Gastrocnemius medialis (tissue), 4 donors: ENCODE measurements at regions not wholly inside any gene's neighbourhood (a gene's known extent, or its start where the extent isn't known, plus 50 kb on each side); places are given as distances from the start of the nearest gene placed in this dataset.

Source experiments
- POLR2A ChIP-seq, 2 donors: fragments of 450-650 bp; IDR thresholded peaks; one replicate each; pipeline ENCODE4 v1.6.1; 2017; ENCODE audit warnings: antibody characterized with exemption in 2 of 2, mild to moderate bottlenecking in 2 of 2, moderate library complexity in 2 of 2
- TF ChIP-seq, protein P1 (sequence below), 5 experiments: fragments of 450-650 bp in 3 of 5; fragments of 200-600 bp in 2 of 5; sonication (generic) in 2 of 5; IDR thresholded peaks in 4 of 5; conservative IDR thresholded peaks in 1 of 5; 1 replicate in 4 of 5; 2 replicates in 1 of 5; pipeline ENCODE4 v1.5.1; 2016 to 2019; ENCODE audit warnings: antibody characterized with exemption in 5 of 5, mild to moderate bottlenecking in 3 of 5, moderate library complexity in 3 of 5

- no peak for TF ChIP-seq POLR2A (IDR thresholded peaks at IDR 0.05)
- TF ChIP-seq, protein P1, sequence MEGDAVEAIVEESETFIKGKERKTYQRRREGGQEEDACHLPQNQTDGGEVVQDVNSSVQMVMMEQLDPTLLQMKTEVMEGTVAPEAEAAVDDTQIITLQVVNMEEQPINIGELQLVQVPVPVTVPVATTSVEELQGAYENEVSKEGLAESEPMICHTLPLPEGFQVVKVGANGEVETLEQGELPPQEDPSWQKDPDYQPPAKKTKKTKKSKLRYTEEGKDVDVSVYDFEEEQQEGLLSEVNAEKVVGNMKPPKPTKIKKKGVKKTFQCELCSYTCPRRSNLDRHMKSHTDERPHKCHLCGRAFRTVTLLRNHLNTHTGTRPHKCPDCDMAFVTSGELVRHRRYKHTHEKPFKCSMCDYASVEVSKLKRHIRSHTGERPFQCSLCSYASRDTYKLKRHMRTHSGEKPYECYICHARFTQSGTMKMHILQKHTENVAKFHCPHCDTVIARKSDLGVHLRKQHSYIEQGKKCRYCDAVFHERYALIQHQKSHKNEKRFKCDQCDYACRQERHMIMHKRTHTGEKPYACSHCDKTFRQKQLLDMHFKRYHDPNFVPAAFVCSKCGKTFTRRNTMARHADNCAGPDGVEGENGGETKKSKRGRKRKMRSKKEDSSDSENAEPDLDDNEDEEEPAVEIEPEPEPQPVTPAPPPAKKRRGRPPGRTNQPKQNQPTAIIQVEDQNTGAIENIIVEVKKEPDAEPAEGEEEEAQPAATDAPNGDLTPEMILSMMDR (IDR thresholded peaks at IDR 0.05 in 4 of 5, conservative IDR thresholded peaks at IDR 0.05 in 1 of 5), result no peak
These were observed 90.9 kb upstream of the SLCO6A1 start for GRCh38 chr5:102589661-102590060.
